ENCODE measurements at regions not wholly inside any gene's neighbourhood (a gene's known extent, or its start where the extent isn't known, plus 50 kb on each side); places are given as distances from the start of the nearest gene placed in this dataset.

DNA sequence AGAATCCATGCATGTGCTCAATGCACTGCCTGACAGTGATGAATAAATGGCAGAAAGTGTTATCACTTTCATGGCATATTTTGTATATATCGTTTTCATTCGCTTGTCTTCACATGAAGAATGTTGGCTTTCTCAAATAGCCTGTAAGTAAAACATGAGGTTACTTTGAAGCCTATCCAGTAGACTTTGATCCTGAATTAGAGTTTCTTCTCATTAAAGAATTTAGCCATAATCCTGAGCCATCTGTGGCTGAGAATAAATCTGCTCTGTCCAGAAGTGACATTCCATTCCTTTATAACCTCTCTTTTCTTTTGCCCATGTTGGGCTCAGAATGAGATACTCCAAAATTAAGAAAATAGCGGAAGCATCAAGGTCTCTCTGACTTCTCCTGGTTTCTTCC is 1071.7 kb upstream of the TENM4 start:
- no peak for TF ChIP-seq EZH2 (IDR thresholded peaks at IDR 0.05; ENCODE audit: borderline replicate concordance, low read length)
- TF ChIP-seq, protein P1, sequence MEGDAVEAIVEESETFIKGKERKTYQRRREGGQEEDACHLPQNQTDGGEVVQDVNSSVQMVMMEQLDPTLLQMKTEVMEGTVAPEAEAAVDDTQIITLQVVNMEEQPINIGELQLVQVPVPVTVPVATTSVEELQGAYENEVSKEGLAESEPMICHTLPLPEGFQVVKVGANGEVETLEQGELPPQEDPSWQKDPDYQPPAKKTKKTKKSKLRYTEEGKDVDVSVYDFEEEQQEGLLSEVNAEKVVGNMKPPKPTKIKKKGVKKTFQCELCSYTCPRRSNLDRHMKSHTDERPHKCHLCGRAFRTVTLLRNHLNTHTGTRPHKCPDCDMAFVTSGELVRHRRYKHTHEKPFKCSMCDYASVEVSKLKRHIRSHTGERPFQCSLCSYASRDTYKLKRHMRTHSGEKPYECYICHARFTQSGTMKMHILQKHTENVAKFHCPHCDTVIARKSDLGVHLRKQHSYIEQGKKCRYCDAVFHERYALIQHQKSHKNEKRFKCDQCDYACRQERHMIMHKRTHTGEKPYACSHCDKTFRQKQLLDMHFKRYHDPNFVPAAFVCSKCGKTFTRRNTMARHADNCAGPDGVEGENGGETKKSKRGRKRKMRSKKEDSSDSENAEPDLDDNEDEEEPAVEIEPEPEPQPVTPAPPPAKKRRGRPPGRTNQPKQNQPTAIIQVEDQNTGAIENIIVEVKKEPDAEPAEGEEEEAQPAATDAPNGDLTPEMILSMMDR (IDR thresholded peaks at IDR 0.05; ENCODE audit: low read length): no peak
- Histone ChIP-seq H4K20me1 (ENCODE audit: insufficient read depth, low read length) (no peaks in the 10 kb centered on the region), H3K9me3 (ENCODE audit: low read length) (no peaks in the 10 kb centered on the region), H3K9ac (ENCODE audit: low read length) (no peak overlapping the region), H3K4me1 (ENCODE audit: insufficient read depth, low read length, severe bottlenecking) (no peaks in the 10 kb centered on the region), H3K4me3 (ENCODE audit: low read depth, low read length, poor library complexity, severe bottlenecking) (no peak overlapping the region), H3F3A (ENCODE audit: insufficient read depth, low read length) (no peaks in the 10 kb centered on the region), H2AFZ (ENCODE audit: low read length) (no peak overlapping the region), H3K79me2 (ENCODE audit: insufficient read depth, low read length) (no peaks in the 10 kb centered on the region), H3K9me2 (ENCODE audit: low read depth, low read length) (no peaks in the 10 kb centered on the region), H3K4me2 (ENCODE audit: low read length) (no peak overlapping the region), H3K27me3 (ENCODE audit: insufficient read depth, low read length) (no peaks in the 10 kb centered on the region), H3K27ac (ENCODE audit: low read depth, low read length, poor library complexity, severe bottlenecking) (no peak overlapping the region), H3K36me3 (ENCODE audit: insufficient read depth, low read length) (no peaks in the 10 kb centered on the region)

DNA sequence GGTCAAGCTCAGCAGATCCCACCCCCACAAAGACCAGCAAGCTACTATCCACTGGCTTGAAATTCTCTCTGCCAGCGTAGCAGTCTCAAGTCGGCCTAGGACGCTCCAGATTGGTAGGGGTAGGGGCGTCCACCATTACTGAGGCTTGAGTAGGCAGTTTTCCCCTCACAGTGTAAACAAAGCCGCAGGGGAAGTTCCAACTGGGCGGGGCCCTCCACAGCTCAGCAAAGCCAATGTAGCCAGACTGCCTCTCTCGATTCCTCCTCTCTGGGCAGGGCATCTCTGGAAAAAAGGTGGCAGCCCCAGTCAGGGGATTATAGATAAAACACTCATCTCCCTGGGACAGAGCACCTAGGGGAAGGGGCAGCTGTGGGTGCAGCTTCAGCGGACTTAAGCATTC is 1064.9 kb upstream of the TENM4 start:
- Histone ChIP-seq H3K27ac (ENCODE audit: low read depth, low read length, poor library complexity, severe bottlenecking) (no peak overlapping the region), H3K4me3 (ENCODE audit: low read depth, low read length, poor library complexity, severe bottlenecking) (no peak overlapping the region), H3K4me1 (ENCODE audit: insufficient read depth, low read length, severe bottlenecking) (no peaks in the 10 kb centered on the region), H3K79me2 (ENCODE audit: insufficient read depth, low read length) (no peaks in the 10 kb centered on the region), H3K4me2 (ENCODE audit: low read length) (no peak overlapping the region), H2AFZ (ENCODE audit: low read length) (no peak overlapping the region), H3K9me2 (ENCODE audit: low read depth, low read length) (no peaks in the 10 kb centered on the region), H3K36me3 (ENCODE audit: insufficient read depth, low read length) (no peaks in the 10 kb centered on the region), H3F3A (ENCODE audit: insufficient read depth, low read length) (no peaks in the 10 kb centered on the region), H3K9me3 (ENCODE audit: low read length) (no peaks in the 10 kb centered on the region), H3K9ac (ENCODE audit: low read length) (no peak overlapping the region), H4K20me1 (ENCODE audit: insufficient read depth, low read length) (no peaks in the 10 kb centered on the region), H3K27me3 (ENCODE audit: insufficient read depth, low read length) (no peaks in the 10 kb centered on the region)
- TF ChIP-seq, protein P1 (IDR thresholded peaks at IDR 0.05; ENCODE audit: low read length): no peak
- TF ChIP-seq EZH2 (IDR thresholded peaks at IDR 0.05; ENCODE audit: borderline replicate concordance, low read length): no peak

DNA sequence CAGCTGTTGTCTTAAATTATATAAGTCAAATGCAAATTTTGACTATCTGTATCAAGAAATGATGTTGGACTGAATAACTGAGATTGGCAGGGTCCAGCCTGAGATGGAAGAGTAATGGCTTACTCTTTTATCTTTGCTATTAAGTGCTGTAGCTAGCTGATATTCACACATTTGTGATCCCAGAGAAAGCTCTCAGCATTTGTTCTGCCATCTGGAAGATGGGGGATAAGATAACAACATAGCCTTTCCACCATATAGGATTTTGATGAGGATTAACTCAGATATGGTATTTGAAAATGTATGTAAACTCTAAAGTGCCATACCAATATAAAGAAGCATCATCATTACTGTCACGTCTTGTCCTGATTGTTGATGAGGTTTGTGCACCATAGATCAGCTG is 1063.2 kb upstream of the TENM4 start:
- Histone ChIP-seq H4K20me1 (ENCODE audit: insufficient read depth, low read length) (no peaks in the 10 kb centered on the region), H3K9ac (ENCODE audit: low read length) (no peak overlapping the region), H3K9me3 (ENCODE audit: low read length) (no peaks in the 10 kb centered on the region), H3K4me2 (ENCODE audit: low read length) (no peak overlapping the region), H3K79me2 (ENCODE audit: insufficient read depth, low read length) (no peaks in the 10 kb centered on the region), H3K4me1 (ENCODE audit: insufficient read depth, low read length, severe bottlenecking) (no peaks in the 10 kb centered on the region), H3K36me3 (ENCODE audit: insufficient read depth, low read length) (no peaks in the 10 kb centered on the region), H3F3A (ENCODE audit: insufficient read depth, low read length) (no peaks in the 10 kb centered on the region), H3K9me2 (ENCODE audit: low read depth, low read length) (no peaks in the 10 kb centered on the region), H3K27ac (ENCODE audit: low read depth, low read length, poor library complexity, severe bottlenecking) (no peak overlapping the region), H3K27me3 (ENCODE audit: insufficient read depth, low read length) (no peaks in the 10 kb centered on the region), H2AFZ (ENCODE audit: low read length) (no peak overlapping the region), H3K4me3 (ENCODE audit: low read depth, low read length, poor library complexity, severe bottlenecking) (no peak overlapping the region)
- no peak for TF ChIP-seq EZH2 (IDR thresholded peaks at IDR 0.05; ENCODE audit: borderline replicate concordance, low read length)
- TF ChIP-seq, protein P1 (IDR thresholded peaks at IDR 0.05; ENCODE audit: low read length): no peak

Data from OCI-LY1 (cell line).